ENCODE measurements at regions not wholly inside any gene's neighbourhood (a gene's known extent, or its start where the extent isn't known, plus 50 kb on each side); places are given as distances from the start of the nearest gene placed in this dataset.
A peak's percentile ranks its signal among the peaks of the same experiment; 100 is the strongest.
"Not testable (repeated sequence)": the region's sequence is repeated elsewhere in the genome, so short reads cannot be mapped to it uniquely, and the experiment has no call there.

DNA sequence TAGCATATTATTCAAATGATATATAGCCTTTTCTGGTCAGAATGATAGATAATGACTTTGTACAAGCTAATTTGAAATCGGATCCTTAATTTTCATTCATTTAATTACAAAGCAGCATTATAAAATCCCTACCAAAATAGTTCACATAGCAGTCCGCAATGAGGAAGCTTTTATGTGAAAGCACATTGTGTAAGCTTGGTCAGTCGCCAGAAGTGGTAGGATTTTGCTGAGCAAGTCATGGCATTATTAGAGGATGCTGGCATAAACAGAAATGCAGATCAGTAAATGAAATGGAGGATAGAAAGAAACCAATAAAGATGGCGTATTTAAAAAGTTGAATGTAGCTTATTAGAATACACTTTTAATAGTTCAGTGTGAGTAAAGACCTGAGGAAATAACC, 93.2 kb upstream of the DIAPH2 start:
- Histone ChIP-seq H3K9me3 (ENCODE audit: low read depth) (no peaks in the 10 kb centered on the region), H3K36me3 (no peaks in the 10 kb centered on the region), H3K4me1 (ENCODE audit: low read depth) (no peaks in the 10 kb centered on the region), H3K27ac (no peak overlapping the region), H3K27me3 (no peaks in the 10 kb centered on the region), H3K4me3 (no peak overlapping the region)
- TF ChIP-seq, protein P1, sequence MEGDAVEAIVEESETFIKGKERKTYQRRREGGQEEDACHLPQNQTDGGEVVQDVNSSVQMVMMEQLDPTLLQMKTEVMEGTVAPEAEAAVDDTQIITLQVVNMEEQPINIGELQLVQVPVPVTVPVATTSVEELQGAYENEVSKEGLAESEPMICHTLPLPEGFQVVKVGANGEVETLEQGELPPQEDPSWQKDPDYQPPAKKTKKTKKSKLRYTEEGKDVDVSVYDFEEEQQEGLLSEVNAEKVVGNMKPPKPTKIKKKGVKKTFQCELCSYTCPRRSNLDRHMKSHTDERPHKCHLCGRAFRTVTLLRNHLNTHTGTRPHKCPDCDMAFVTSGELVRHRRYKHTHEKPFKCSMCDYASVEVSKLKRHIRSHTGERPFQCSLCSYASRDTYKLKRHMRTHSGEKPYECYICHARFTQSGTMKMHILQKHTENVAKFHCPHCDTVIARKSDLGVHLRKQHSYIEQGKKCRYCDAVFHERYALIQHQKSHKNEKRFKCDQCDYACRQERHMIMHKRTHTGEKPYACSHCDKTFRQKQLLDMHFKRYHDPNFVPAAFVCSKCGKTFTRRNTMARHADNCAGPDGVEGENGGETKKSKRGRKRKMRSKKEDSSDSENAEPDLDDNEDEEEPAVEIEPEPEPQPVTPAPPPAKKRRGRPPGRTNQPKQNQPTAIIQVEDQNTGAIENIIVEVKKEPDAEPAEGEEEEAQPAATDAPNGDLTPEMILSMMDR (IDR thresholded peaks at IDR 0.05; ENCODE audit: low read depth, low read length), result no peak
- no peak for DNase-seq (ENCODE audit: low read depth in 1 of 2, low spot score in 1 of 2)

DNA sequence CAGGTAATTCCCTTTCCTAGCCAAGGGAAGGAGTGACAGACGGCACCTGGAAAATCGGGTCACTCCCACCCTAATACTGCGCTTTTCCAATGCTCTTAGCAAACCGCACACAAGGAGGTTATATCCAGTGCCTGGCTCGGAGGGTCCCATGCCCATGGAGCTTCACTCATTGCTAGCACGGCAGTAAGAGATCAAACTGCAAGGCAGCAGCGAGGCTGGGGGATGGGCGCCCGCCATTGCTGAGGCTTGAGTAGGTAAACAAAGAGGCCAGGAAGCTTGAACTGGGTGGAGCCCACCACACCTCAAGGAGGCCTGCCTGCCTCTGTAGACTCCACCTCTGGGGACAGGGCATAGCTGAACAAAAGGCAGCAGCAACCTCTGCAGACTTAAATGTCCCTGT, 86.8 kb upstream of the DIAPH2 start:
- H3K27me3 ChIP-seq; H3K27ac ChIP-seq; H3K4me3 ChIP-seq; H3K4me1 ChIP-seq (ENCODE audit: low read depth); H3K9me3 ChIP-seq (ENCODE audit: low read depth); DNase-seq (ENCODE audit: low read depth in 1 of 2, low spot score in 1 of 2); H3K36me3 ChIP-seq: not testable (repeated sequence)

DNA sequence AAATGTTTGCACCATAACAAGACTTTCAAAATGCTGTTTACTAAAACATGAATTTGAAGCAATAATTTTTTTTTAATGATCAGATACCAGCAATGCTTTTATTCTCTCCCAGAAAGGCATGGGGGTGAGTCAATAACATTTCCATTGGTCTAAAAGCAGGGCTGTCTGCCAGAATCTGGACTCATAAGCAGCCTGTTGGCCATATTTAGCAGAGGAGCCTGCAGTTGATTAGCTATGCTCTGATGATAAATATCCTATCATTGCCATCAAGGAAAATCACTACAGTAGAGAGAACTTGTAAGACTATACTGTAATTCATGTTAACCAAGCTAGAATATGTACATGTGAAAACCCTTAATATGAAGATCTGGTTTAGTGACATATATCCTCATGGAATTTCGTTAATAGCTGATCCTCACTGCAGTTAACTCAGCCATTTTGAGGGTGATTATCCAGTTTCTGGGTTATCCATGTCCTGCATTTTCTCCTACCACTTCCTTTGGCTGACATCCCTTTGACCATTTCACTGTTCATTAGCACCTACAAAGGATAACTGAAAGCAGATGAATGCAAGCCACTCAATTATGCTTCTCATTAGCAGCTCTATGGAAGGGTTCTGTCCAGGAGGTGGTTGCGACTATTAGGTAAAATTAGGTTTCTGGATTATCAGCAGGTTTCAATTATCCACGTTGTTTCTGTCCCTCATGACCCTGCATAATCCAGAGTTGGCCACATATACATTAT, 72.9 kb upstream of the DIAPH2 start:
- no peaks in the 10 kb centered on the region for H3K4me1 ChIP-seq (ENCODE audit: low read depth)
- TF ChIP-seq, protein P1 (IDR thresholded peaks at IDR 0.05; ENCODE audit: low read depth, low read length), result no peak
- H3K9me3 ChIP-seq (ENCODE audit: low read depth), result no peaks in the 10 kb centered on the region
- no peak overlapping the region for H3K27ac ChIP-seq
- peak in 1 of 2 donors; percentile 5 for DNase-seq (ENCODE audit: low read depth in 1 of 2, low spot score in 1 of 2)
- no peak overlapping the region for H3K4me3 ChIP-seq
- H3K36me3 ChIP-seq, result no peaks in the 10 kb centered on the region
- H3K27me3 ChIP-seq, result no peaks in the 10 kb centered on the region

DNA sequence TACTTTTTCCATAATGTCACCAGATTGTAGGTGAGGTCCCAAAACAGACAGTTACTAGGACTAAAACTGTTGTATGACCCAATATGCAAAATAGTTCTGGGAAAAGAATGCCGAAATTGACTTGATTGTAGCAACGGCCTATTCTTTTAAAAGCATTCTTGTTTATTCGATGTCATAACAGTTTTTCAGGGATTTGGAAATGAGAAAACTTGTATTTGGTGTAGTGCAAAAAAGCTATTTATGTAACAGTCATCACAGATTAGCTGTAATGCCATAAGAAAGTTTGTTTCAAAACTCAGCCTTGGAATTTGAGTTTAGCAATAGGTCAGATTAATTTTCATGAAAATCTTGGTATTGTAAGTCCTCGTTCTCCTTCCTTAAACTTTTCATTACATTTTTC, 69.2 kb upstream of the DIAPH2 start:
- Histone ChIP-seq H3K27me3 (no peaks in the 10 kb centered on the region), H3K27ac (no peak overlapping the region), H3K36me3 (no peaks in the 10 kb centered on the region), H3K9me3 (ENCODE audit: low read depth) (no peaks in the 10 kb centered on the region), H3K4me3 (no peak overlapping the region), H3K4me1 (ENCODE audit: low read depth) (no peaks in the 10 kb centered on the region)
- TF ChIP-seq, protein P1 (IDR thresholded peaks at IDR 0.05; ENCODE audit: low read depth, low read length), result no peak
- DNase-seq (ENCODE audit: low read depth in 1 of 2, low spot score in 1 of 2), result peak in 1 of 2 donors; percentile 0

DNA sequence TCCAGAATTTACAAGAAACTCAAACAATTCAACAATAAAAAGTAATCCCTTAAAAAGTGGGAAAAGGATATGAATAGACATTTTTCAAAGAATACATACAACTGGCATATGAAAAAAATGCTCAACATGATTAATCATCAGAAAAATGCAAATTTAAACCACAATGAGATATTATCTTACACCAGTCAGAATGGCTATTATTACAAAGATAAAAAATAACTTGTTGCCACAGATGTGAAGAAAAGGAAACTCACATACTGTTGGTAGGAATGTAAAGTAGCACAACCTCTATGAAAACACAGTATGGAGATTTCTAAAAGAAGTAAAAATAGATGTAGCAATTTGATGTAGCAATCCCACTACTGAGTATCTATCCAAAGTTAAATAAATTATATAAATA, 65.1 kb upstream of the DIAPH2 start:
- Histone ChIP-seq H3K4me3 (no peak overlapping the region), H3K36me3 (no peaks in the 10 kb centered on the region), H3K4me1 (ENCODE audit: low read depth) (no peaks in the 10 kb centered on the region), H3K27me3 (no peaks in the 10 kb centered on the region), H3K9me3 (ENCODE audit: low read depth) (no peaks in the 10 kb centered on the region), H3K27ac (no peak overlapping the region)
- TF ChIP-seq, protein P1 (IDR thresholded peaks at IDR 0.05; ENCODE audit: low read depth, low read length), result no peak
- DNase-seq (ENCODE audit: low read depth in 1 of 2, low spot score in 1 of 2), result peak in 1 of 2 donors; percentile 19

DNA sequence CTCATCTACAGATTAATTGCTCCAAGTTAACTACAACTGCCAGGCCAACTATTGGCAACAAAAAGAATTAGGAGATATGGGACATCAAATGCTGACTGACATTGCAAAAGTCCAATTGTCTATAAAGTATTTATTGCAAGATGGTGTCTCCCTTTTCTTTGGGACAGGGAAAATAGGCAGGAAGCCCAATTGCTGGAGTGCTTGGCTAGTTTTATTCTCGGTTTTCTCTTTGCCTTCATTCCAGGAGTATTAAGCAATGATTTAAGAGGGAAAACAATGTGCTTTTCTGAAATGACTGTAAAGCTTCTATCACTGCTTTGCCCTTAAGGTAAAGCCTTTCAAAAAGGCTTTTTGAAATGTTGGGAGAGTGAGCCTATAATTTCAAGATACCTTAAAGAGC, 62.8 kb upstream of the DIAPH2 start:
- DNase-seq (ENCODE audit: low read depth in 1 of 2, low spot score in 1 of 2), result peak in 1 of 2 donors; percentile 12
- Histone ChIP-seq H3K27me3 (no peaks in the 10 kb centered on the region), H3K9me3 (ENCODE audit: low read depth) (no peaks in the 10 kb centered on the region), H3K4me1 (ENCODE audit: low read depth) (no peaks in the 10 kb centered on the region), H3K36me3 (no peaks in the 10 kb centered on the region), H3K4me3 (no peak overlapping the region), H3K27ac (no peak overlapping the region)
- TF ChIP-seq, protein P1 (IDR thresholded peaks at IDR 0.05; ENCODE audit: low read depth, low read length), result no peak
